NCI-H82 treated with DMSO at 0.1 percent for 48 hours (cell line): ENCODE measurements at regions not wholly inside any gene's neighbourhood (a gene's known extent, or its start where the extent isn't known, plus 50 kb on each side); places are given as distances from the start of the nearest gene placed in this dataset.
"Not testable (repeated sequence)": the region's sequence is repeated elsewhere in the genome, so short reads cannot be mapped to it uniquely, and the experiment has no call there.

Source experiments
- DNase-seq: peaks from one replicate; lab custom pipeline; 2025; ENCODE audit not compliant: unreplicated experiment; lab: John Stamatoyannopoulos, UW

DNA sequence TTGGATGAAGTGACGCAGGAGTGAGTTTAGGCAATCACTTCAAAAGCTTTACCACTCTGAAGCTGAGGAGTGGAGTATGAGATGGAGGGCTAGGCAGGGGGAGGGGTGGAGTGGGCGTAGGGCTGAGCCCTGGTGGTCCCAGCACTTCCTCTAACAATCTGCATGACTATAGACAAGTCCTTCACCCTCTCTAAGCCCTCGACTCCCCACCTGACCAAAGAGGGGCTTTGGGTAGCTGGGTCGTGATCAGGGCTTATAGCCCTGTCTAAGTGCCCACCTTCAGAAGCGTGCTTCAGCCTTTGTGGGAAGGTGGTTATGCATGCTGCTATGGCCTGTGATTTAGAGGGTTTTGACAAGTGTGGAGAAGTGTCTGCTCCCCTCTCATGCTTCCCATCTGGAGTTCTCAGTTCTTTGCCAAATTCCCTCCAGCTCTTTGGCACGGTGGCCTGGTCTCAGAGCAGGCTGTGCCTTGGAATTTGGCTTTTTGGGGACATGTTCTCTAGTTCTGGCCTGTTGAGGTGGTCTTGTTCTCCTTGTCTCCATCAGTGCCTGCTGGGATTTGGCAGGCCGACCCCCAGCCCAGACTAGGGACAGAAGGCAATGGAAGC is 53.0 kb downstream of the ACTBL2 start:
- DNase-seq: no peak

DNA sequence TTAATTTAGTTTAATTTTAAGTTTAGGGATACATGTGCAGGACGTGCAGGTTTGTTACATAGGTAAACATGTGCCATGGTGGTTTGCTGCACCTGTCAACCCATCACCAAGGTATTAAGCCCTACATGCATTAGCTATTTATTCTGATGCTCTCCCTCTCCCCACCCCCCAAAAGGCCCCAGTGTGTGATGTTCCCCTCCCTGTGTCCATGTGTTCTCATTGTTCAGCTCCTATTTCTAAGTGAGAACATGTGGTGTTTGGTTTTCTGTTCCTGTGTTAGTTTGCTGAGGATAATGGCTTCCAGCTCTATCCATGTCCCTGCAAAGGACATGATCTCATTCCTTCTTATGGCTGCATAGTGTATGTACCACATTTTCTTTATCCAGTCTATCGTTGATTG is 53.6 kb downstream of the ACTBL2 start:
- not testable (repeated sequence) for DNase-seq

DNA sequence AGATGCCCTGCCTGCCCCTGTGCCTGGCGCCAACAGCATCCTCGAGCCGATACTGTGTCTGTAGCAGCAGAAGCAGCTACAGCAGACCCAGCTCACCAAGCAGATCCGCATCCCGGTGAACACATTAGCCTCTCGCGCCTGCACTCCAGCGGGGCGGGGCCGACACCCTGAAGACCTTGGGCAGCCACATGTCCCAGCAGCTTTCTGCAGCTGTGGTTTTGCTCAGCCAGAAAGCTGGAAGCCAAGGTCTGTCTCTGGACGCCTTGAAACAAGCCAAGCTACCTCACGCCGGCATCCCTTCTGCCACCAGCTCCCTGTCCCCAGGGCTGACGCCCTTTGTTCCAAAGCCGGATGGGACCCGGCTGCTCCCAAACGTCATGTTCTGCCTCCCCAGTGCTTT is 59.6 kb downstream of the ACTBL2 start:
- DNase-seq: no peak

DNA sequence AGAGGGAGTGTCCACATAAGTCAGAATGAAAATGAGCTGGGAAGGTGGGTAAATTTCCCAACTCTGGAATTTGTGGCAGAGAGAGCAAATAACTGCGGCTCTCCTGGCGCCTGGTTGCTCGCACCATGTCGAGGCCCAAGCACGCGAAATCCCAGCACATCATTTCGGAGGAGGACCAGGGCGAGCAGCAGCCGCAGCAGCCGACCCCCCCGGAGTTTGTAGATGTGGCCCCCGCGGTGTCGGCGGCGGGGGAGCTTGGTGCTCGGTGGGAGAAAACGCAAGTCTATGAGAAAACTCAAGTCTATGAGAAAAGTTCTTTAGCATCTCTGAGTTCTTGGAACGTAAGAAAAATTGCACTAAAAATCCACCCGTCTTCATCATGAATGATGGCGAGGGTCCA is 60.3 kb downstream of the ACTBL2 start:
- no peak for DNase-seq

DNA sequence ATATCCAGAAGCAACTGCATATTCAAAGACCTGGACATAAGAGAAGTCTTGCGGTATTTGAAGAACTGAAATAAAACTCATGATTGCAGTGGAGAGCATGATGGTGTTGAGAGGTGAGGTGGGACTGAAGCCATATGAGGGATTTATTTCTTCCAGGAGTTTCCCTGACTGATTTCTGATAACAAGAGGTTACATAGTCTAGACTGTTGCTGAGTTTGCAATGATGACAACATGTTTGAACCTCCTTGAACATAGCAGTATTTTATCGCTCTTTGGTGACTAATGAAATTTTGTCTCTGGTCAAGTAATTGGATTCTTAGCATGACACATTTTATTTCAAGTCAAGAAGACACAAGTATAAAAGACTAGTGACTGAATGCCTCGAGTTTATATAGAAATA is 61.8 kb downstream of the ACTBL2 start:
- no peak for DNase-seq

DNA sequence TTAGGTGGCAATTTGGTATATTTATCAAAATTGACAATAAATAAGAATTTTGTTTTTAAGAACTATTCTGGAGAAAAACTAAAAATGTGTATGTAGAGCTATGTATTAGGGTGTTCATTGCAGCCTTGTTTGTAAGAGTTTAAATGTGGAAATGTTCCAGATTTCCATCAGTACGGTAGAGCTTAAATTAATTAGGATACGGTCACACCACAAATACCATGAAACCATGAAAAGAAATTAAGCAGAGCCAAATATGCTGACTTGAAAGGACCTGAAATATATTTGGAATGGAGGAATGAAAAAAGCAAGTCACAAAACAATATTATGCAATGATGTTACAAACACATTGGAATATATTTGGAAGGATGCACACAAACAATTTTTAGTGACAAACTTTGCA is 64.6 kb downstream of the ACTBL2 start:
- DNase-seq: no peak

DNA sequence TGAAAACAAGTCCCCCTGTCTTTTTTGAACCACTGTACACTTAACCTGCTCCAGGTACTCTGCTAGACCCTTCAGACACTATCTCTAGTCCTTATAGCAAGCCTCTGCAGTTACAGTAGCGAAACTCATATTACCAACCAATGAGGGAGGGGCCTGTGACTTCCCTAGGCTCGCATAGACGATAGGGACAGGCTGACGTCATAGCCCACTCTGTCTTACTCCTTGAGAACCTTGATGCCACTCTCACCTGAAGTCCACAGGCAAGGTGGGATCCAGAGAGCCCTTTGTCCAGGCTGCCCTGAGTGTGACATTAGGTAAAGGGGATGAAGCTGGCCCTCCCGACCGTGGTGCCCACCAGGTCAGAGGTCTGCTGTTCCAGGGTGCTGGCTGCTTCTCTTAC is 65.3 kb downstream of the ACTBL2 start:
- DNase-seq: no peak

DNA sequence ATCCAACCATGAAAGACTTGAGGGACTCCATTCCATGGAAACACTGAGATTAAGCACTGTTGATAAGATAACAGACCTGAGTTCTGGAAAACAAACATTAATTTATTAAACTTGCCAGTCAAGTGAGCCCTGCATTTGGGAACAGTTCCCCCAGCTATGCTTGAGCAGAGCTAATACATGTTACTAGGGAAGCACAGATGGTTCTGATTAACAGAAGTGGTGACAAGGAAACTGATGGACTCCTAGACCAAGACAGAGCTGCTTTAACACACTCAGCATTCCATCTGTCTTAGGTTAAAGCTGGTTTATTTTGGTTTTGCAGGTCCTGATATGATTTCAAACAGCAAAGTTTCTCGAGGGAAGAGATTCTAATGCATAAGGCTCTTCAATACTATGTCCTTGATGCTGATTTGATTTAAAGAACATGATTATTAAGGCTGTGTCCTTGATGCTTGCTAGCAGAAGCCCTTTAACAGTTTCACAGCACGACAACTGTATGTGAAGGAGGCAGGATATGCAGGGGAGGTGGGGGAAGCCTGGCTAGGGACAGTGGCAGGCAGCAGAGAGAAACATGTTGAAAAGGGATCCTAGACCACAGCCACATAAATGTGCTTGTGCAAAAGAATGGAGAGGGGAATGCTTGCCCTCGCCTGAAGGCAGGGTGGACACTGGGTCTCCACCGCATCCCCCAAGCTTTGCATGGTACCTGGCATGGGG is 66.2 kb downstream of the ACTBL2 start:
- DNase-seq: peak; percentile 20

DNA sequence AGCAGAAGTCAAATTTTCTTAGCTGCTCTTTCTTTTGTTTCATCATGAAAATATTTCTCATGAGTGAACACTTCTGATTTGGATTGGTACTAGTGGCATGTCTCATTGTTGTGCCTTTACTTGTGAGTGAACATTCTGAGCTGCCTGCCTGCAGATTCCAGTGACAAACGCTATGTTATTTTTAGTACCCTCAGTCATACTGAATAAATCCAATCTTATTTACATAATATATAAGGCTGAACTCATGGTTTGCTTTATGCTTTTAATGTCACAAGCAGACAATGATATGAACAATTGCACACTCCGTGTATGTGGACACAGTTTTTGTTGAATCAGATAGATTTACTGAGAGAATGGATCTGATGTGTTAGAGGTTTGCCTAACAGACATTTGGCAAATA is 67.8 kb downstream of the ACTBL2 start:
- no peak for DNase-seq

DNA sequence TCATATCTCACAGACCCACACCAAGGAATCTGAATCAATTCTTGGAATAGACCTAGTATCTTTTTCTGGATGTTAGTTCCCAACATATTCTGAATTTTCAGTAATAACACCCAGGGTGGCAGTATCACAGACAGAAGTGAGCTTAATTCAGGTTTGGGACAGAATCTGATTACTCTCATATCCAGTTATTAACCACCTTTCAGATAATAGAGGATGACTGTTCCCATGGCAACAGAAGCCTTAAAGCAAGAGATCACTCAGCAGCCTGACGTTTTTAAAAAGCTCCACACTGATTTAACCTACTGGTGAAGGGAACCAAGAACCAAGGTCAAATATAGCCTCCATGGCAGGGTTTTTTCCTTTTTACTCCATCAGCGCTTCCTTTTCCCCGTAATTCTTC is 68.4 kb downstream of the ACTBL2 start:
- no peak for DNase-seq

DNA sequence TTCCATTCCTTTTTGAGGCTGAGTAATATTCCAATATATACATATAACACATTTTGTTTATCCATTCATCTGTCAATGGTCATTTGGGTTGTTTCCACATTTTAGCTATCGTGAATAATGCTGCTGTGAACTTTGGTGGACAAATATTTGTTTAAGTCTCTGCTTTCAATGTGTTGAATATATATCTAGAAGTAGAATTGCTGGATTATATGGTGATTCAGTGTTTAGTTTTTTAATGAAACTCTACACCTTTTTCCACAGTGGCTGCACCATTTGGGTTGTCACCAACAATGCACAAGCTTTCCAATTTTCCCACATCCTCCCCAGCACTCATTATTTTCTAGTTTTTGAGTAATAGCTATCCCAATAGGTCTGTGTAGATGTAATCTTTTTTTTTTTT is 69.5 kb downstream of the ACTBL2 start:
- DNase-seq: no peak

DNA sequence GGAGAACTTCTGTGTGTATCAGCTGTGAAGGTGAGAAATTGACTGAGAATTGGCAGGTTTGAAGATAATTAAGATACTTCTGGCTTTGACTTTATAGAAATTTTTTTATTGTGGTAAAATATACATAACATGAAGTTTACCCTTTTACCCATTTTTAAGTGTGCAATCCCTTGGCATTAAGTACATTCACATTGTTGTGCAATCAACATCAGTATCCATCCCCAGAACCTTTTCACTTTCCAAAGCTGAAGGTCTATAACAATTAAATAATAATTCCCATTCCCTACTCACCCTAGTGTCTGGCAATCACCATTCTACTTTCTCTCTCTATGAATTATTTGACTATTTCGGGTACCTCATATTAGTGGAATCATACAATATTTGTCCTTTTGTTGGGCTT is 69.9 kb downstream of the ACTBL2 start:
- no peak for DNase-seq

DNA sequence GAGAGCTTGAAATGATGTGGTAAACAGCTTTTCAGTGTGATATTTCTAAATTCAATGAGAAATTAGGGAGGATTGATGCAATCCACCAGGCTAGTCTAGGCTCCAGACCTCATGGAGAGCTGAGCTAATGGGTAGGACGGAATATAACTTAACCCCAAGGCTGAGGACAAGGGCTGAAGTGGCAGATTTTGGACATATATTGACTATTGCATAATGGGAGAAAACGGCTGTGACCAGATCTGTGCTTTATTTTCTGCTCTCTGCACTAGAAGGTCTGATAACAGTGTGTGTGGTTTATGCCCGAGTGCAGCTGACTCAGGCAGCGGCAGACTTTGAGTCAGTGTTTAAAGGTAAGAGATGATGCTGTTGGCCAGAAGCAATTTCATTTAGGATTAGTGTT is 70.6 kb downstream of the ACTBL2 start:
- no peak for DNase-seq

DNA sequence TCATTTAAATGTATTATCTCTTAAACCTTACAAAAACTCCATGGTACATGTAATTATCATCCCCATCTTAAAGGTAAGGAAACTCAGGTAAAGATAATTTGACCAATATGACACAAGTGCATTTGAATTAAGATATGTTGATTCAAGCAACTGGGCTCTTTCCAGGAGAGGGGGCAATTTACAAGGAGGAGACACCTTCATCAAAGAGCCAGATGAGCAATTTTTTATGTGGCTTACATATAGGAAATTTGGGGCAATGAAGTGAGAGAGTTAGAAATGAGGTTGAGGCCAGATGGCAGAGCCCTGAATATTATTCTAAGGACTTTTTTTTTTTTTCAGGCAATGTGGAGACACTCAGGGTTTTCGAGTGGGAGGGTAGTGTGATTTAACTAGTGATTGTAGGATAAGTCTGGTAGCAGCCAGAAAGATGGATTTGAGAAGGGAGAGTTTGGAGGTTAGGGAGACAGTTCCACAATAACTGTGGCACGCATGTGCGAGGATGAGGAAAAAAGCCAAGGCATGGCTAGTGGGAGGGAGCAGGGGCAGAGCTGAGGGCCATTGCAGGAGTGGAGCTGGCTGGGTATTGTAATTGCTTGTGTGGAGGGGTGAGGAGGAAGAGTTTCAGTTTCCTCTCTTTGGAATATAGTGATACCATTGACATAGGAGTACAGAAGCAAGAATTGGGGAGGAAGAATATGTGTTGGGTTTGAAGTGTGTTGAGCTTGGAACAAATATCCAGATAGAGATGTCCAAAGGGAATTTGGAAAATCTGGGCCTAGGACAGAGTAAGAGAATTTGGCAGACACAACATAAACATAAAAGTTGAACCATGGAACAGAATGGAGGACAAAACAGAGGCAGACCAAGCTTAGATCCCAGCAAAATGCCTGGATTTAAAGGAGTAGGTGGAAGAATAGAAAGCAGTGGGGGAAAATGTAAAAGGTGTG is 72.0 kb downstream of the ACTBL2 start:
- DNase-seq: no peak

DNA sequence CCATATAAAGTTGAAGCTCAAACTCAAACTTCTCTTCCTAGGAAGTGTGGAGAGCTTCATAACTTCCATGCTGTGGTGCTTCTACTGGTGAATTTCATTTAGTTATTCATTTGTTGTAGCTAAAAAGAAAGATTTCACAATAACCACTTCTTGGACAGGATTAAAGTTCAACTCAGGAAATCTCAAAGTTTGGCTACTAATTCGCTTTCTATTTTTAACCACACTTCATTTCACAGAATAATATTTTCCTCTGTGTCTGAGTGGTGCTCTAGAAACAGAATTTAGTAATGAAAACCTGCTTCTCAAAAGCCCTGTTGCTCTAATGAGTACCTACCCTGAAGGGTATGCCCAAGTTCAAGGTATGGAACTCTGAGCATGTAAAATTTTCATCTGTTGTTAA is 73.9 kb downstream of the ACTBL2 start:
- DNase-seq: no peak

DNA sequence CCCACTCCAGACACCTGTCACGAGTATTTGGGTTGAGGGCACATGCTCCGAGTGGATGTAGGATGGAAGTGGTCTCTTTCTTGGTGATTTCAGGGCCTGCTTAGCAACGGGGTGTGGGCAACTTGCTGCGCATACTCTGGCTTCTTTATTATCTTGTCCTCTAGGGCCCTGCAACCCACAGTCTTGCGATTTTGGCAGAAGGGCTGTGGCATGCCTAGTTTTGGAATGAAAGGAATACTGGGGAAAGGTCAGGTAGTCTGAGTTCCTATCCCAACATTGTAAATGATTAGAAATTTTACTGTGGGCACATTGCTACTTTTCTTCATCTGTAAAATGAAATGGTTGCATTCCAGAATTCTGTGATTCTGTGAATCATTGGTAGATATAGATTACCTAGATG is 74.3 kb downstream of the ACTBL2 start:
- no peak for DNase-seq

DNA sequence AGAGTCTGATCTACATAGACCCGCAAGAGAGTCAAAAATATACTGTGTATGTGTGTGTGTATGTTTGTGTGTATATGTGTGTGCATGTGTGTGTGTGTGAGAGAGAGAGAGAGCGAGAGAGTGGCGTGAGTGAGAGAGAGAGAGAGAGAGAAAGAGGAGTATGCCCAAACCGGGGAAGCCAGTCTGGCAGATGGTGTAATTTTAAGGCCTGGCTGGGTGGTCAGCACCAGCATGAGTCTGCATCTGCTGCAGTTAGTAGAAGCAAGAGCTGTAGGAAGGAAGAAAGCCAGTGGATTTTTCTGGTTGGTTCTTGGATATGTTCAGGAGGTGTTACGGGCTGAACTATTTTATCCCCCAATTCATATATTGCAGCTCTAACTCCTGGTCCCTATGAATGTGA is 75.2 kb downstream of the ACTBL2 start:
- no peak for DNase-seq

DNA sequence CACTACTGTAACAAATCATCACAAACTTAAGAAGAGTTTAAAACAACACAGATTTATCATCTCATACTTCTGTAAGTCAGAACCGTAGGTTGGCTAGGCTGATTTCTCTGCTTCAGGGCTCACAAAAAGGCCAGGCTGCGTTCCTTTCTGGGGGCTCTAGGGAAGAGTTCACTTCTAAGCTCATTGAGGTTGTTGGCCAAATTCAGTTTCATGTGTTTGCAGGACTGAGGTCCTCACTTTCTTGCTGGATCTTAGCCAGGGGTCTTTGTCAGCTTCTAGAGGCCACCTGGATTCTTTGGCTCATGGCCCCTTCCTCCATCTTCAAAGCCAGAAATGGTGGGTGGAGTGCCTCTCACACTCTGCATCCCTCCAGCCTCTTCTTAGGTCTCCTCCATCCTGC is 76.0 kb downstream of the ACTBL2 start:
- DNase-seq: no peak

DNA sequence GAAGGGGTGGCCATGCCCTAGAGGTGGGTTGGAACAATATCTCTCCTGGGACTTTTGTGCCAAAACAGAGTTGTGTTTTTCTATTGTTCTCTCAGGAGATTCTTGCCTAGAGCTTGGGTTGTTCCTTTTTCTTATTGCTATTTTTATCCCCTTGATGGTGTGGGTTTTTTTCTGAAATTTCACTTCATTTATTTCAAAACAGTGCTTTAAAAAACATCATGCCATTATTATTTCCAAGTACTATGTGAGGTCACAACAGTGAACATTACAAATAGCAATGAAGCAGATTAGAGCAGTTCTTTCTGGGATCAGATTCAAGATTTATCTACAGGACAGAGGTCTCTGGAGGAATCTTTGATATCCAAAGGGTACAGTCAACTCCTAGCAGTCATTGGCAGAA is 76.6 kb downstream of the ACTBL2 start:
- no peak for DNase-seq

DNA sequence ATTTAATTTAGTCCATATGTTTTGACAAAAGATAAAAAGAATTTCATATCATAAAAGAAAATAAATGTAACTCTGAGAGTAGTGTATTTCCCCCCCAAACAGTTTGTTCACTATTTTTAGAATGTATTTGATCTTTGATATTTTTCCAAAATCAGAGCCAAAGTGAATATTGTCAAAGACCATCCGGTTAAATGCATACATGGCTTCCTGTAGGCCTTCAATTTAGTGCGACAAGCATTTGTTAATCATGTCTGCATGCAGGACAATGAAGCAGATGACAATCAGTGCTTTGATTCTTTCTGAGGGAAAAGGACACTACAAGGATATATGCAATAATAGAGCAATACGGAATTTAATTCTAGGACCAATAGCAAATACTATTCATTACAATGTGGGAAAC is 79.8 kb downstream of the ACTBL2 start:
- no peak for DNase-seq

DNA sequence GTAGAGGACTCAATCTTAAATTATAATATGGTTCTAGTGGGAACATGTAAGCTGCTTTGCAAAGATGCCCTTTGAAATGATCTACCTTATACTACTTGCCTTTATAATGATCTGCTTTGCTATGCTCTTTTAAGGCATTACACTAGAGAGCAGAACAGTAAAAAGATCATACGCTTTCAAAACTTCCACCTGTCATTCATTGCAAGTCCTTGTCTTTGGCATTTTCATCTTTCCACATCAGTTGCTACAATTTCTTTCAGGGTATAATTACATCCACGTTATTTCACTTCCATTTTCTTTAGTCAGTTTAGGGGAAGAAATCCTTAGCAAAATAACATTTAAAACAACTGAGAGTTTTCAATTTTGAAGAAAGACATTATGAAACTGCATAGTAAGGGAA is 80.3 kb downstream of the ACTBL2 start:
- DNase-seq: no peak
